CD4-positive, alpha-beta T cell treated with Interleukin-12 subunit alpha and Interleukin-12 subunit beta, for 1 hour (primary cell): ENCODE measurements at regions not wholly inside any gene's neighbourhood (a gene's known extent, or its start where the extent isn't known, plus 50 kb on each side); places are given as distances from the start of the nearest gene placed in this dataset.
"Not testable (repeated sequence)": the region's sequence is repeated elsewhere in the genome, so short reads cannot be mapped to it uniquely, and the experiment has no call there.

Experiments used
- DNase-seq: peaks from one replicate; pipeline ENCODE4 v3.0.0-alpha.2; 2020

DNA sequence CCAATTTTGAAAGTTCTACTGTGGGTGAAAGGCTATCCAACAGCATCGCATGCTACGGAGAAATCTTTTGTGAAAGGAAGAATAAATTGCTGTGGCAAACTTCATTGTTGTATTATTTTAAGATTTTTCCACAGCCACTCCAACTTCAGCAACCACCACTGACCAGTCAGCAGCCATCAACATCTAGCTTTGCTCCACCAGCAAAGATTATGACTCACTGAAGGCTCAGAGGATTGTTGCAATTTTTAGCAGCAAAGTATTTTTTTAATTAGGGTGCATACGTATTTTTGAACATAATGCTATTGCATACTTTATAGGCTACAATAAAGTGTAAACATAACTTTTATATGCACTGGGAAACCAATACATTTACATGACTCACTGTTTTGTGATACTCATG lies 493.5 kb downstream of the TFAP2A start:
- DNase-seq: no peak

DNA sequence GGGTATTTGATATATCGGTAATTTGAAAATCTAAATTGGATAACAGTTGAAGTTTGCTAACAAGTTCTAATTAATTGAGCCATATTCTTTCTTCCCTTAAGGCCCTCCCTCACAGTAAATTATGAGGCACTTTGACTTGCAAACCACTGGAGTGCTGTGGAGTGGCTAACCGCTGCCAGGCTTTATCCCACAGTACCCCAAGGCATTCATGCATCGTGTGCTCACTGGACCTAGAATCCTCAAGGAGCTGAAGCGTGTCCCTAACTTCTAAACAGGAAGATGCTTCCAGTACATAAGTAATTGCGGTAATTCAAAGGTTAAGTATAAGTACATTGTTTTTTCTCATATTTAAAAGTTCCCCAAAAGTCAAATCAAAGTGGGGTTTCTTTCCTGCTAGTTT lies 499.9 kb downstream of the TFAP2A start:
- DNase-seq: no peak

DNA sequence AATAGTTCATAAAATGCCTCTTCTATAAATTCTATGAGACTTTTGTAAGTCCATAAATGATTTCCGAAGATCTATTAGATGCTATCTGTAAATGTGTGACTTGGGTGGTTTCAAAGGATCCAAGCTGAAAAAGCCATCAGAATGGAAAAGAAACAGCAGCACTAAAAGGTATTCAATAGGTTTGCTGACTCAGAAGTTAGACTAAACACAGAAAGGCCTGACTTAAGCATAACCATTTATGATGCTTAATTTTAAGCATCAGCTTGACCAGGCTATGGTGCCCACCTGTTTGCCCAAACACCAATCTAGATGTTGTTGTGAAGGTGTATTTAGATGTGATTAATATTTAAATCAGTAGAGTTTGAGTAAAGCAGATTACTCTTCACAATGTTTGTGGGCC lies 513.5 kb downstream of the TFAP2A start:
- no peak for DNase-seq

DNA sequence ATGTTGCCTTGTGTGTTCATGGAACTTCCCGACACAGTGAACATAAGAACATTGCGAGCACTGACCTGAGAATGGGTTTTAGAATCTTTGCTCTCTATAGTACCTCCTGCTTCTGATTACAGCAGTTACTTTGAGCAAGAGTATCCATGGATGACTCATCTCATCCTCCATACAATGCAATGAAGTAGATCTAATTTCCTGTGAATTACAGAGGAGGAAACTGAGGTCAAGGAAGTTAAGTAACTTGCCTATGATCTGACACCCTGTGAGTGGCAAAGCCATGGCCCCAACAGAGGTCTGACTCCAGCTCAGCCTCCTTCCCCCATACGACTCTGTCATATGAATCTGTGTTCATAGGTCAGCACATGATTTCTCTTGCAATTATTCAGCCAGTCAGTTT lies 518.1 kb downstream of the TFAP2A start:
- no peak for DNase-seq

DNA sequence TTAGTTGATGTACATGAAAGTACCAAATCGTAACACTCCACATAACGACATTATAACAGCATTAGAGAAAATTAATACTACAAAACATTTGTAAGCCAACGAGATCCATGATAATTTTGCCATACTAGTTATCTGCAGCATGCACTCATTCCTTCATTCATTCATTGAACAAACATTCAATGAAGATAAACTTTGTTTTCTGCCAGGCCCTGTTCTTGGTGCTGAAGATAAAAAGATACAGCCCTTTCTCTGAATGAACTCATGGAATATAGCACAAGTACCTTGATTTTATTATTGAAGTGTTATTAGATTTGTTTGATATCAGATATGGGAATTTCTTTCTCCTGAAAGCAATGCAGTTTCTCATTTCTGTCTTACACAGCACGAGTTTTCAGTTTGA lies 524.0 kb downstream of the TFAP2A start:
- DNase-seq: no peak

DNA sequence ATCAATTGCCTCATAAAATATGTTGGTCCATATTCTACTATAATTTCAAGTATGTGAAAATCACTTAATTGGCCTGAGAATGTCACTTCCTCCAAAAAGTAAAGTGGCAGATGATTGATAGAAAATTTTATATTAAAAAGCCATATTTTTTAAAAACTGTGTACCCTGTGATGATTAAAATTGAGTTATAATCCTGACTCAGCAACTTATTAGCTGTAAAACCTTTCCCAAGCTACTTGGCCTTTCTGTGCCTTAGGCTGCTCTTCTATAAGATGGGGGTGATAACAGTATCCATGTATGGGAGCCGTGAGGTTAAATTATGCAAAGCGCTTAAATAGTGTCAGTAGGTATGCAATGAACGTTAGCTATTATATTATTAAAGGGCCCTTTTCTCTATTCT lies 524.4 kb downstream of the TFAP2A start:
- no peak for DNase-seq

DNA sequence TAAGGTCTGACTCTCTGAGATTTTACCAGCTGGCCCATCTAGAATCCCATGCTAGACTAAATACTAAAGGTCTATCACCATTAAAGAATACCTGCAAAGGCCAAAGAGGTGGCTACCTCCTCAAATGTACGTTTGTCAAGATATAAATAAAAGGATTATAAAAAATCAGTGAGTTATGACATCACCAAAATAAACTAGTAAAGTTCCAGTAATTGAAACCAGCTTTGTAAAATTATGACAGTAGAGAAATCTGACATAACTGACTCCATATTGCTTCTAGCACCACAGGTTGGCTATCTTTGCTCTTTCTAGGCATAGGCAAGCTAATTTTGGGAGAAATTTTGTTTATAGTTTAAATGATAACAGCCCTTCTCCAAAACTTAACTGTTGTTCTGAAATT lies 536.3 kb downstream of the TFAP2A start:
- no peak for DNase-seq

DNA sequence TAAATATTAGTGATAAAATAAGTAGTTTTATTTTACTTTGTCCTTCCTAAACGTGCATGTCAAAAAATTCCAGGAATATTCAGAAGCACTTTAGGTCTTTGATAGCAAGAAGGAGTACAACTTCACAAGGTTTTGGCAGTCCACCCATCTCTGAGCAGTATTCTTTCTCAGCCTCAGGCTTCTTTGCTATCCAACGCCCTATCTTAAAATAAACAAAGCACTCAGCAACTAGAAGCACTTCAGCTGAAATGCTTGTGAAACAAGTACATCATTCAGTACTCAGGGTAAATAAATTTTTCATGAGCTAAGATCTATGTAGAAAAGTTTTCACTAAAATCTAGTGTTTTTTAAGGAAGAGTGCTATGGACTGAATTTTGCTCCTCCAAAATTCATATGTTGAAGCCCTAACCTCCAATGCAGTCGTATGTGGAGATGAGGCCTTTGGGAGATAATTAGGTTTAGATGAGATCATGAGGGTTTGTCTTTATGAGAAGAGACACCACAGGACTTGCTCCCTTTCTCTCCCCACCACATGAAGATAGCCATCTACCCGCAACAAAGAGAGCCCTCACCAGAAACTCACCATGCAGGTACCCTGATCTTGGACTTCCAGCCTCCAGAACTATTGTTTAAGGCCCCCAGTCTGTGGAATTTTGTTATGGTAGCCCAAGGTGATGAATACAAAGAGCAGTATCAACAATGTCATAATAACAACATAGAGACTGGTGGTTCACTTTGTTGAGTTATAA lies 539.1 kb downstream of the TFAP2A start:
- DNase-seq: no peak

DNA sequence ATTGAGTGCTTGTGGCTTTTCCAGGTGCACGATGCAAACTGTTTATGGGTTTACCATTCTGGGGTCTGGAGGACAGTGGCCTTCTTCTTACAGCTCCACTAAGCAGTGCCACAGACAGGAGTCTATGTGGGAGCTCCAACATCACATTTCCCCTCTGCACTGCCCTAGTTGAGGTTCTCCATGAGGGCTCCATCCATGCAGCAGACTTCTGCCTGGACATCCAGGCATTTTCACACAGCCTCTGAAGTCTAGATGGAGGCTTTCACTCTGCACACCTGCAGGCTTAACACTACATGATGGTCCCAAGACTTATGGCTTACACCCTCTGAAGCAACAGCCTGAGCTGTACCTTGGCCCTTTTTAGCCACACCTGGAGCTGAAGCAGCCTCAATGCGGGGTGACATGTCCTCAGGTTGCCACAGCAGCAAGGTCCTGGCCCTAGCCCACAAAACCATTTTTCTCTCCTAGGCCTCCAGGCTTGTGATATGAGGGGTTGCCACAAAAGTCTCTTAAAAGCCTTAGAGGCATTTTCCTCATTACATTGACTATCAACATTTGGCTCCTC lies 552.2 kb downstream of the TFAP2A start:
- no peak for DNase-seq

DNA sequence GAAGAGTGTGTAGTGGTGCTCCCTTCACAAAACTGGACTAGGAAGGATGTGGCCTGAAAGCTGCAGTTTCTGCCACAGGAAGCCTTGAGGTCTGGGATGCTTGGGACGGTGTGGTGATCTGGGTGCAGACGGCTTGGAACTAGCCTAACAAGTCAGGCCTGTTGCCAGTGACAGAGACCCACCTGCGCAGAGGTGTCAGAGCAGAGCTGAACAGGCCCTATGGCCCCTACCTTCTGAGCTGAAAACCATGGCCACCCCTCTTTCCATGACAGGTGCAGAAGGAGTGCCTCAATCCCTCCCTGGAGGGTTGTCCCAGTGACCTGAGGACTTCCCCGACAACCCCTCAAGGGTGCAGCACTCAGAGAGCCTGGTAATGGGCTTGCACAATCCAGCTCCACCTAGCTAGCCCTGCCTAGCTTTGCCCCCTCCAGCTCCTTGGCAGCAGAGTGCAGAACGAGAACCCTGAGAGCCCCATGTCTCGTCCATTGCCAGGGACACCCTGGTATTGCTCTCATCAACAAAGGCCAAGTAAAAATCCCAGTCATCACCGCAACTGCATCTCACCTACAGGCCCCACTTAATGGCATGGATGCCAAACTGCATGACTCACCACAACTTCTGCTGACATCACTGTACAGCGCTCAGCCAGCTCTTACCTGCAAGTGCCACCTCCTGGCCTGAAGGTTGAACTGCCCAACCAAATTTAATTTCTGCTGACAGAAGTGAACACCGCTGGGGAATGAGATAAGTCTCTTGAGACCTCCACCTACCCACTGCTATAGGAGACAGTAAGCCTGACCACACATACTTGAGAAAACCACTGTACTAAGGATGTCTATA lies 563.1 kb downstream of the TFAP2A start:
- DNase-seq: no peak

DNA sequence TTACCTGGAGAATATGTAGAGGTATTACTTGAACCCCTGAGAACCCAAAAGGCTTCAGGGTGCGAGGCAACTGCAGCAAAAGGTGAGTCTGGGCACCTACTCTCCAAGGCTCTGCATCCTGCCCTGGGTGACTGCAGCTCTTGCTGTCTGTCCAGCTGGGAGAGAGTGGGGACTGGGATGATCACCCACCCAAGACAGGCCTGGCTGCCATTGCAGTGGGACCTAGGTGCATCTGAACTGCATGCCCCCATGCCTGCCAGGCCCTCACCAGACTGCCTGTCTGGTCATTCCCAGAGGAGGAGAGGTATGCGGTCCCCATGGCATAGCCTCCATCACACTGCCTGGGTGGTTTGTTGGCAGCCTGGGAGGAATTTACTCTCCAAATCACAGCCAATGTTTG lies 563.9 kb downstream of the TFAP2A start:
- DNase-seq: no peak

DNA sequence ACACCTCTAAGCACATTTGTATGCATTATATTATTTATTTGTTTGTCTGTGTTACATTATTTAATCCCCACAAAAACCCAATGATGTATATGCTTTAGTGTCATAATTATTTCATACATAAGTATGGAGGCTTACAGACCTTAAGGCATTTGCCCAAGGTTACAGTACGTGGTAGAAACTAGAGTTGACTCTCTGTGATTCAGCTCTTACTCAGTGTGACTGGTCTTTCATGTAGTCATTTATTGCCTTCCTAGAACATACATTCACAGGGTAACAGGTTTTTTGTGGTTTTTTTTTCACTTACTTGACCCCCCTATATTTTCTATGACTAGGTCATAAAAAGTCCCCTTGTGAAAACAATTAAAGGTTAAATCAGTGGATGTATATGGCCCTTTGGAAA lies 566.8 kb downstream of the TFAP2A start:
- DNase-seq: no peak

DNA sequence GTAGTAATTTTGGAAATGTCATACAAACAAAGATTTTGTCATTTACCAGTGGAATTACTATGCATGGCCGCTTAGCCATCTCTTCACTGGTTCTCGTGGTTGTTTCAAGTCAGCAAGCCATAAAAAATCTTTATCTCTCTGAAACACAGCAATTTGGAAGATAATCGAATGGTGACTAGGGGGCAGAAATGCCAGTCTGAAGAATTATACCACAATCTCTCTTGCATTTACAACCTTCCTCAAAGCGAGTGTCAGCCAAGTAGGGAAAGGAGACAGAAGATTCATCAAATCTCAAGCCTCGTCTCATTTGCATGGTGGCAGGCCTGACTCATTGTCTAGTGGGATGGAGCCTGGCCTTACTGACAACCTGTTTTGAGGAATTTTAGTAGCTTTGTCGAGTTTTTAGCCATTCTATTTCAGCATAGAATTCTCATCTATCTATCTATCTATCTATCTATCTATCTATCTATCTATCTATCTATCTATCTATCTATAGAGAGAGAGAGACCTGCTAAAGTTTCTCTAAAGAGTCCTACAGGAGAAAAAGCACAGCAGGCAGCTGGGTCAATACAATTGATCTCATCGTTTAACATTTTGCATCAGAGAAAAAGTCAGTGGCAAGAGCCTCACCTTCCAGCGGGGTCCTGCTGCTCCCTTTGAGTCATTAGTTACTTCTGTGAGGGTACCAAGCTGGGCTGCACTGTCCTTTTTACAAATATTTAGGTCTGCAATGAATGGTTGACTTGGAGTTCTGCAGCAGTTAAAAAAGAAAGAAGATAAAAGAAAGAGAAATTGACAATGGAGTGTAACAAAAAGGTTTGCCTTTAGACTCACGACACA lies 572.8 kb downstream of the TFAP2A start:
- no peak for DNase-seq

DNA sequence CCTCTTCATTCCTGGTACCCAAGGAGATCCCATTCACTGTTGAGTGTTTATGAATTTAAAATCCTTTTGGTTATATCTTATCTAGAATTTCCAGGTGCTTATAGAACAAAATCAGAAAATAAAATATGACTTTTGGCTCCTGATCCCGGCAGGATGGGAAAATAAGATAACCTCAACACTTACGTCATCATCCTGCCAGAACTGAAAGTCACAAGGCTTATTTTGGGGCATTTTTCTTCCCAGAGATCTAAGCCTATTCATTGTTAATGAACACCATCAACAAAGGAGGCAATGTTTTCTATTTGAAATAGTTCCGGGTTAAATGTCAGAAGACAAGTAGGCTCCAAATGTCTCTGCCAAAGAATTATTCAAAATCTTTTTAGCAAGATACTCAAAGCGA lies 580.6 kb downstream of the TFAP2A start:
- no peak for DNase-seq

DNA sequence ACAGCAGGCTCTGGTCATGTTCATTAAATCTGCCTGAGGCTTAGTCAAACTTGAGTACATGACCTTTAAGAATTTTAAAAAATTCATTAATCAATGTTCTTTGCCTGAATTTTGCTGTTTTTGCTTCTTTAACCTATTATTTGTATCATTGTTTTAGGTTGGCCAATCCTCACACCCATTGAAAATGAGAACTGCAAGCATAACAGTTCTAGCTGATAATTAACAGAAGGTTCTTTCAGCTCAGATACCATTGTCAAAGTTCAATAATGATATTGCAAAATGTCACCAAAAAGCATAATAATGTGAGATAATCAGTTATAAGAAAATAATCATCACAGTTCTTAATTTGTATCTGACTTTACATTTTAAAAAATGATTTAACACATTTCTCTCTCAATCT lies 583.1 kb downstream of the TFAP2A start:
- DNase-seq: no peak

DNA sequence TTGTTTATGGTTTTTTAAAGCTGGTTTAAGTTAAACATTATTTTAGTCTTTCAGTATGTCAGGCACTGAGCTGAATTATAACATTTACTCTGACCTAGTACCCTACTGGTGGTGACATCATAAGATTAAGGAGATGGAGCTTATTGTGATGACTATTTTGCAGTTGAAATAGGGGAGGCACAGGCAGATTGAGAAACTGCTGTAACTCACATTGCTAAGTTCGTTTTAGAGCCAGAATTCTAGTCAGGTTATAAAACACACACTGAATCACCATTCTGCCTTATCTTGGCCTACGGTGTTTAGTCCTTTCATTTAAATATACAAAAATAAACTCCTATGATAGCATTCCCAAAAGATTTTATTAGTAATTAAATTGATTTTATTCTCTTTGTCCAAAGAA lies 584.1 kb downstream of the TFAP2A start:
- DNase-seq: no peak

DNA sequence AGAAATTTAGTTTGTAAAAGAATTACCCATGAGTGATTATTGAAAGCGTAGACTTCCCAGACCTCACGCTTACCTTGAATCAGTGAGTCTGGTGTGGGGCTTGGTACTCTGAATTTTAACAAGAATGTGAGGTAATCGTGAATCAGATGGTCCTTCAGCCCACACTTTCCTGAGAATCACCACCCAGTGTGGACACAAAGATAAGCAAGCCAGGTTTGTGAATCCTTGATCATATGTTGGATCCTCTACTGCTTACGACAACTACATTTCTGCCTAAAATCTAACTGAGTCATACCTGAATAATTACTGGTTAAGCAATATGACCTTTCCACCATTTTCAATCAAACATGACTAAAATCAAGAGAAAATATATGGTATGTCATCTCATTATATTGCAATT lies 589.3 kb downstream of the TFAP2A start:
- no peak for DNase-seq

DNA sequence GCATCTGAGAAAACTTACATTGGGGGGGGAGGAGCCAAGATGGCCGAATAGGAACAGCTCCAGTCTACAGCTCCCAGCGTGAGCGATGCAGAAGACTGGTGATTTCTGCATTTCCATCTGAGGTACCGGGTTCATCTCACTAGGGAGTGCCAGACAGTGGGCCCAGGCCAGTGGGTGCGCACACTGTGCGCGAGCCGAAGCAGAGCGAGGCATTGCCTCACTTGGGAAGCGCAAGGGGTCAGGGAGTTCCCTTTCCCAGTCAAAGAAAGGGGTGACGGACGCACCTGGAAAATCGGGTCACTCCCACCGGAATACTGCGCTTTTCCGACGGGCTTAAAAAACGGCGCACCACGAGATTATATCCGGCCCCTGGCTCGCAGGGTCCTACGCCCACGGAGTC lies 604.1 kb downstream of the TFAP2A start:
- not testable (repeated sequence) for DNase-seq

DNA sequence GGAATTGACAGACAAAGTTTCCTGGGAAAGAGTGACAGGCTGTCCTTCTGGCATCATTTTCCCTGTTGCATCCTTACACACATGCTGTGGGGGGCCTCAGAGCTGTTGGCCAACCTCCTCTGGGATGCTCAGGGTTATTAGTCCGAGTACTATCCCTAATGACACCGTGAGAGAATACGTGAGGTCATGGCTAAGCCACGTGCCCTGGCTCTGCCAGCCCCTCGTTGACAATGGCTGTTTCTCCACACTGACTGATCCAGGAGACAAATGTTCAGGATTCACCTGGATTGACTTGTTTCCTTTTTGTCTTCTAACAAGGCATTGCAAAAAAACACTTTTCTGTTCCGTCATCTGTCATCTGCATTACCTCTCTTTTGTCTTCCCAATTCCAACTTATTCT lies 604.6 kb downstream of the TFAP2A start:
- no peak for DNase-seq

DNA sequence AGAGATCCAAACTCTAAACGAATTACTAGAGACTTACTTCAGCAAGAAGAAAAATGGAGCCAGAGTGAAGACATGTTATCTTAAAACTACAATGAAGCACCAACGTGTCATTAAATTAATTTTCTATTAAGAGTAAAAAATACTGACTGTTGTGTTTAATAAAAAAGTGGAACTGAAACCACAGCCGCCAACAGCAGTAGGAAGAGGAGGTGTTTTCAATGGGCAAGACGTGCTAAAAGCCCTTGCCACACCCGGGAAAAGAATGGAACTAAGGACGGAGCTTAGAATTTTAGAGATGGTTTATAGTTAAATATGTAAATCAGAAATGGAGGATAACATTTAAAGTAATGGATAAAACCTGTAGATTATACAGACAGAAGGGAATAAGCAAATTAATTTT lies 608.7 kb downstream of the TFAP2A start:
- DNase-seq: no peak

DNA sequence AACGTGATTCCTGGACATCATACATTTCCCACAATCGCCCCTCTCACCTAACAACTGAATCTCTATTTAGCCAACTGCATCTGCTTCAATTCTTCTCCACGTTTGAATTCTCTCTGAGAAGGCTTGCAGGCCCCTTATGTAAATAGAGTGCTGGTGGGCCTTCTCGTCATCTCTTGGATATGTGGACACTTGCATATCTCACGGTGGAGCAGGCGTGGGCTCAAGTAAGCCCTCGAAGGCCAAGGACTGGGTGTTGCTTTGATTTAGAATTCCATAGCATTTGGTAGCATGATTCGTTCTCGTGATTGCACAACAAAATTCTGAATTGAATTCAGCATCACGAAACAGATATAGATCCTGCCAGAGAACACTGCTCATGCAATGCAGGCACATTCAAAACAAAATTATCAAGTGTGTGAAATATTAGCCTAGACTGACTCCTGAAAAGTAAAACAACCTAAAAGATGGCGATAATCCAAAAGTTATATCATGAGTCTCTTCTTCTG lies 613.6 kb downstream of the TFAP2A start:
- DNase-seq: no peak

DNA sequence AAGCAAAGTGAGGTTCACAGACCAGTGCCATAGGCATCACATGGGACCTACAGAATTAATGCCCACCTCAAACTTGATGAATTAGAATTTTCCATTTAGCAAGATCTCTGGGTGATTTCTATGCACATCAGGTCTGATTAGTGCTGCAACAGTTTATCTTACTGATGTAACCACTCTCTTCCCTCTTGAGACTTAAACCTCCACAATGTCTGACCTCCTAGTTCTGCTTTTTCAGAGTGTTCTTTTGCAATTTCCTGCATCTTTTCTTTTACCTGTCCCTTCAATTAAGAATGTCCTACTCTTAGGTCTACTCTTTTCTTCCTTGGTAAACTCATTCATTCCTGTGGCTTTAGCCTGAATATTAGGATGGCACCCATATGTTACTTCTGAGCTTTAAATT lies 615.3 kb downstream of the TFAP2A start:
- DNase-seq: no peak

DNA sequence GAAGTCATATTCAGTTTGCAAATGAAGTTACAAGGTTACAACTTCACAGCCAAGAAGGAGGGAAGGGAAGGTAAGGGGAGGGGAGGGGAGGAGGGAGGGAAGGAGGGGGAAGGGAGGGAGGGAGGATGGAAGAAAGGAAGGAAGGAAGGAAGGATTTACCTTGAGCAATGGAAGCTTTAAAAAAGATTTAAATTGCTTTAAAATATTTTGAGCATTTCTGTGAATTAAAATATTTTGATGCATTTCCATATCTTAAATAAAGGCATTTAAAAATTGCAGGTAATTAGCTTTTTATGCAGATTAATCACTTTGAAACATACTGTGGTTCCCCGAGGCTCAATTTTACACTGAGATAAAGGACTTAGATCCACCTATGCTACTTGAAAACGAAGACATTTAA lies 618.0 kb downstream of the TFAP2A start:
- no peak for DNase-seq
